GM21423 (cell line): ENCODE measurements at regions not wholly inside any gene's neighbourhood (a gene's known extent, or its start where the extent isn't known, plus 50 kb on each side); places are given as distances from the start of the nearest gene placed in this dataset.
"Not testable (repeated sequence)": the region's sequence is repeated elsewhere in the genome, so short reads cannot be mapped to it uniquely, and the experiment has no call there.

Experiments used
- ATAC-seq: cut with Tn5 transposase; IDR thresholded peaks from one replicate; pipeline ENCODE4 v1.9.1; 2021; ENCODE audit warnings: mild to moderate bottlenecking, moderate library complexity; ENCODE audit not compliant: unreplicated experiment

- ATAC-seq, result no peak
These were observed 154.8 kb upstream of the ZFP42 start for GRCh38 chr4:187840814-187841213.

DNA sequence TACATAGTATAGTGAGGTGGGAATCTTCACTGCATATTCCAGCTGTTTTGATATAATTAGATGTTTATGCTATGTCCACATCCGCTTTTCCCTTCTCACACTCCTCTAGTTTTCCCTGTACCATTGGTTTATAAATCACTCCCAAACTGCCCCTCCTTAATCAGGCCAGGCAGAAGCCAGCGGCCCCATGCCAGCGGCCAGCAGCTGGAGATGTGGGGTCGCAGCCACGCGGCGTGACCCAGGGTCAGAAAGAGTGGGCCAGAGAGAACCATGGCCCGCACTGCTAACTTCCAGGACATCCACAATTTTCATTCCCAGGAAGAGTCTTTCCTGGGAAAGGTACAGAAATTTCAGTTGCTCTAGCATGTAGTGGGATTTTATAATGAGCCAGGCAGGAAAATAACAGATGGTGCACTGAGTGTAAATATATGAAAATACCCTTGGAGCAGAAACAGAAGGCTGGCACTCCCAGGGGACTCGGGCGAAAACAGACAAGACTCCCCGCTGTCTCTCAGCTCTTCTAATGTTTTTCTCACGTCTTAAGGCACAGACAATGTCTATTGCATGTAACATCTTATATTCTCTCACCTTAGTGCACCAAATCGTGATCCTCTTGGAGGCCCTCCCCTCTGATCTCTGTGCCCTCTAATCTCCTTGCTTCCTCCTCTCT, 145.9 kb upstream of the ZFP42 start:
- no peak for ATAC-seq

DNA sequence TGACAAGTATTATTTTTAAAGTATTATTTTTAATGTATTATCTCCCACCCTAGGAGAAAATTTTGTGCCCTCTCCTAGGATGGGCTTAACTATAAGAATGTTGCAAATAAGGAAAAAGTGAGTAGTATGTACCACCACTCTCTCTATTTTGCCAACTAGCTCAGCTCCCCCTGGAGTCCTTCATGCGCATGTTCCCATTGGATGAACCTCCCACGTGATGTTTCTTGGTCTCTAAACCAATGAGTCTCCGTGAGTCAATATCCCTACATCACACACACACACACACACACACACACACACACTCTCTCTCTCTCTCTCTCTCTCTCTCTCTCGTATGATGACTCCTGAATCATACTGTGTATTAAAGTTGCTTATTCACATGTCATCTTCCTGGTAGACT, 129.7 kb upstream of the ZFP42 start:
- ATAC-seq, result no peak

DNA sequence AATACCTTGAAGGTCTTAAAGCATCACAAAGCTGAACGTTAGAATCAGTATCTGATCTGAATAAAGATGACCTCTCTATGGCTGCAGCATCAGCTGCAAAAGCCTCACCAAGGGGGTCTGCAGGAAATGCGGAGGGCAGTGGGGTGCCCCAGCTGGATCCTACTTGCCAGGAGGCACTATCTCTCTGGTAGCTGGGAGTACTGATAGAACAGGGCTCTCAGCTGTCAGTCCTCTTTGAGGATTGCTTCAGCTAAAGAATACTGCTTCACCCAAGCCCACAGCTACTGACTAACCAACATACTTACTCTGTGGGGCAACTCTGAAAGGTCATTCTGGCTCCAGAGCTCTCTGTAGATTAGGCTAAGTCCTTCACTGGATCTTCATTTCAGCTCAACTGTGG, 112.5 kb upstream of the ZFP42 start:
- ATAC-seq, result no peak

- ATAC-seq, result no peak
These were observed 111.6 kb upstream of the ZFP42 start for GRCh38 chr4:187883836-187884475.

DNA sequence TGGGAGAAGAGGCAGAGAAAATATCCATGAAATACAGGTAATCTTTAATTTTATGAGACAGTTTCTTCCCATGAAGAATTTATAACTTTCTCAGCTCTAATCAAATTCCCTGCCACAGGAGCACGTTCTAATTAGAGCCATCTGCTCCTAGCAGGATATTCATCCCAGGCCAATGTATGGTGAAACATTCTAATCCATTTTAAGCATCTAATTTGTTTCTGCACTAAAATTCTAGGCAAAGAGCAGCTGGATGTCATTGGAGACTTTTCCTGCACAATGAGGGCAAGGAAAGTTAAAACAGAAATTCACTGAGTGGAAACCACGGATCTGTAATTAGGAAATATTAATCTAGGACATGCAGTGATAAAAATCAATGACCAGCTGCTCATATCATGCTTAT, 107.7 kb upstream of the ZFP42 start:
- ATAC-seq, result no peak

GRCh38 chr4:187889651-187890050, 105.9 kb upstream of the ZFP42 start:
- no peak for ATAC-seq

DNA sequence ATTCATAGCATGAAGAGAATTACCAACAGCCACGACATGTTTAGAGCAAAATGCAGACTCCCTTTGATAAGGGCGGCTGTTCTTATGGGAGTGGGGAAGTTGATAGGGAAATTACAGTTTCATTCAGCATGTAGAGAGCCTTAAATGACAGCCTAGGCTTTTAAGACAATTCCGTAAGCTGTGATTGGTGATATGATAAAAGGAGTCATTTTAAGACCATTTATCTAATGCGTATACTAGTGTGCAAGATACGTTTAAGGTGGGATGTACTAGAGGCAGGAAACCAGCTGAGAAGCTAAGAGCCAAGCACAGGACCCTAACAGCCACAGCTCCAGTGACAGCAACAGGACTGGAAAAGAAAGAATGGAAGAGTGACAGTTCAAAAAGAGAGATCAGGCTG, 102.2 kb upstream of the ZFP42 start:
- ATAC-seq, result no peak

- ATAC-seq, result no peak
These were observed 92.5 kb upstream of the ZFP42 start for GRCh38 chr4:187903106-187903505.

DNA sequence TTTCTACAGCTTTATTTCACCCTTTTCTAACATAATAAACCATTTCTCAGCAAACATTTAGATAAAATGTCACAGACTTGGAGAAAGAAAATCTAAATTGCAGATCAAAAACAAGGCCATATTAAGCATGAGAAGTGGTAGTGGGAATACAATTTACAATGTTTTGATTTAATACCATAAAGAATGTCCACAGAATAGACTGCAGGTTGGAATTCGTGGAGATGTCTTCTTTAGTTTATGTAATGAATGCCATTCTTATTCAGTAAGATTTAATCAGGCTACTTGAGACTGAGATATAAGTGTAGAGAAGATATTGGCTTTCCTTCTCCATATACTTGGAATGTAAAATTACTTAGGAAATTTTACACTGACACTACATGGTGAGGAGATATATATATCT, 91.9 kb upstream of the ZFP42 start:
- no peak for ATAC-seq

- no peak for ATAC-seq
These were observed 87.5 kb upstream of the ZFP42 start for GRCh38 chr4:187908079-187908561.

DNA sequence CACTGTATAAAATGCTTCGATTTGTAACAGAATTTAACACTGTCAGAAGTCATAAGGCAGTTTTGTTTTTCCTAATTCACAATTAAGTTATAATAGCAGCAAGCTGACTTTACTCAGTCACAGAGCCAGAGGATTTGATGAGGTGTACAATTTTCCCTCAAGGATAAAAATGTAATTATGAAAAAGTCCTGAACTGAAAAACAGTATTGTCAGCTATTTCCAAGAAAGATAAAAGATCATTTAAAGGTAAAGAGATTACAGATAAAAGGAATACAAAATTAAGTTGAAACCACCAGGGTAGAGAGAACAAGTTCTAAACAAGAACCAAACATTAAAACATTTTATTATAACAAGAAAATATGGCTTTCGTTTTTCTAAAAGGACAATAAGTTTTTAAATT, 86.8 kb upstream of the ZFP42 start:
- no peak for ATAC-seq

DNA sequence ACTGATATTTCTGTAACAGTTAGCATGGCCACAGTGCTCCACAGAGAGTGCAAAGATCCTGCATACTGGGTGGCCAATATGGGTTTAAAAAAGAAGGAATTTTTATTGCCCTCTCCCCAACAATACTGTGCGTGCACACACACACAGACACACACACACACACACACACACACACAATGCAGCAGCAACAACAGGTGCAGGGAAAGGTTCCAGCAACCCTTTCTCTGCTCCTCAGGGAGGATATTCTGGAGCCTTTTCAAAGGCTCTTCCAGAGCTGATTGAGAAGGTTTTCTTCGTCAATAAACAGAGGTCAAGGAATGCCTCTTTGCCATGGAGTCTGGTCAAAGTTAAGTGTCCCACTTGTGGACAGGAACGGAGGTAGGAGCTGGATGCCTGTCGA, 84.8 kb upstream of the ZFP42 start:
- no peak for ATAC-seq

DNA sequence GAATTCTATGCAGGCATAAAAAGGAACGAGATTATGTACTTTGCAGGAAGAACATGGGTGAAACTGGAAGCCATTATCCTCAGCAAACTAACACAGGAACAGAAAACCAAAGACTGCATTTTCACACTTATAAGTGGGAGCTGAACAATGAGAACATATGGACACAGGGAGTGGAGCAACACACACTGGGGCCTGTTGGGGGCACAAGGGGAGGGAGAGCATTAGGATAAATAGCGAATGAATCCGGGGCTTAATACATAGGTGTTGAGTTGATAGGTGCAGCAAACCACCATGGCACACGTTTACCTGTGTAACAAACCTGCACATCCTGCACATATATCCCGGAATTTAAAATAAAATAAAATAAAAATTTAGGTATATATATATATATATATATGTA, 80.2 kb upstream of the ZFP42 start:
- not testable (repeated sequence) for ATAC-seq

DNA sequence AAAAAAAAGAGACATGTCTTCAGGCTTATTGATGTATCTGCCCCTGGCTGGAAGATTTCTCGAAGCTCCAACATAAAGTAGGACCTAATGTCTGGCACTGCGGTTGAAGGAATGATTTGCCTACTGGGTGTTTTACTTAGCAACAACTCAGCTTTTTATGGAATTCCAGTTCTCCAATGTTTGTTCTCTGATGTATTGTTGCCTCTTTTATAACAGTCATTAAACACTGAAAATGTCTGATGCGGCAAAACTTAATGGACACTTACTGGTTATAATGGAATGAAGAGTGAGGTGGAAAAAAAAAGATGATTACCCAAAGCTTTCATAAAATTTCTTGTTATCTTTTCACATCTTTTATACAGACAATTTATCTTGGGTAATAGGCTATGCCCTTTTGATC, 75.6 kb upstream of the ZFP42 start:
- ATAC-seq, result no peak

- ATAC-seq, result no peak
These were observed 73.5 kb upstream of the ZFP42 start for GRCh38 chr4:187921946-187922623.

GRCh38 chr4:187929024-187929423, 66.5 kb upstream of the ZFP42 start:
- no peak for ATAC-seq

- ATAC-seq, result no peak
These were observed 60.8 kb upstream of the ZFP42 start for GRCh38 chr4:187934766-187935165.

- ATAC-seq, result no peak
These were observed 58.0 kb upstream of the ZFP42 start for GRCh38 chr4:187937557-187937956.

GRCh38 chr4:187940299-187940698, 55.3 kb upstream of the ZFP42 start:
- ATAC-seq, result no peak

DNA sequence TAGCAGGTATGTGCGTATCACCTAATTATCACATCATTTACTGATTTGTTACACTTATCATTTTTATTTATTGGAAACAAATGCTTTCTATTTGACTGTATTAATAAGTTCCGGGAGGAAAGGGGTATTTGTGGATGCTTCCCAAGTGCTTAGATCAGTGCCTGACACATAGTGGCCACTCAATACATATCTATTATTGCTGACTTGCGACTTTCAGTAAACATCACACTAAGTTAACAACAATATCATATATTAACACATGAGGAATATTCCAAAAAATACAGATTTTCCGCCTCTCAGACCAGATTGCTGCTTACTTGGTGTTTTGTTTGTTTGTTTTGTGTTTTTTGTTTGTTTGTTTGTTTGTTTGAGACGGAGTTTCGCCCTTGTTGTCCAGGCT, 52.6 kb upstream of the ZFP42 start:
- ATAC-seq, result no peak

GRCh38 chr4:187944179-187944578, 51.4 kb upstream of the ZFP42 start:
- ATAC-seq, result no peak
